Right ventricle myocardium inferior (tissue), 1 donor: ENCODE measurements at regions not wholly inside any gene's neighbourhood (a gene's known extent, or its start where the extent isn't known, plus 50 kb on each side); places are given as distances from the start of the nearest gene placed in this dataset.

ENCODE experiments used
- ATAC-seq: fragments of 200-7000 bp; cut with Tn5 transposase; one replicate; pipeline ENCODE4 v1.9.1; 2020; ENCODE audit warnings: mild to moderate bottlenecking, moderate library complexity
- DNase-seq: peaks from one replicate; pipeline ENCODE4 v3.0.0; 2021; ENCODE audit errors: missing footprints
- intact Hi-C: fragments of 100-400 bp; cut with DNase I; formaldehyde crosslinking; loops from one replicate; pipeline ENCODE4 v1.11.0; 2022
- donor health status: DM: no; HTN: yes; CAD: no; lungs with severe emphysema.

GRCh38 chr4:169826634-169827187, 69.0 kb upstream of the HPF1 start:
- no peak for ATAC-seq
- intact Hi-C loops = no loop called here
- DNase-seq = no peak

- intact Hi-C loops = no loop called here
- ATAC-seq (peak; percentile 34), DNase-seq (no peak)
Measured at GRCh38 chr4:169823685-169824084, 65.9 kb upstream of the HPF1 start.

GRCh38 chr4:169821402-169821801, 63.7 kb upstream of the HPF1 start:
- ATAC-seq = no peak
- intact Hi-C loops = no loop called here
- no peak for DNase-seq

GRCh38 chr4:169818063-169818679, 60.4 kb upstream of the HPF1 start:
- DNase-seq (no peak), ATAC-seq (no peak)
- intact Hi-C loops = no loop called here

- ATAC-seq = no peak
- DNase-seq = no peak
- intact Hi-C loops = no loop called here
Measured at GRCh38 chr4:169815606-169816005, 57.9 kb upstream of the HPF1 start.

- intact Hi-C loops = no loop called here
- DNase-seq = no peak
- no peak for ATAC-seq
Measured at GRCh38 chr4:169811476-169811875, 53.7 kb upstream of the HPF1 start.

- no peak for DNase-seq
- peak; percentile 54 for ATAC-seq
- intact Hi-C loops = no loop called here
Measured at GRCh38 chr4:169810325-169811323, 52.9 kb upstream of the HPF1 start.

GRCh38 chr4:169807934-169808509, 50.3 kb upstream of the HPF1 start:
- intact Hi-C loops = loop anchor here (2.0 kb wide), 1 partner anchor 241 kb away; no protein-coding TSS in a partner anchor

More at GRCh38 chr4:169807934-169808509, 50.3 kb upstream of the HPF1 start:
- DNase-seq = no peak
- ATAC-seq = no peak
